GM19463 (cell line): ENCODE measurements at regions not wholly inside any gene's neighbourhood (a gene's known extent, or its start where the extent isn't known, plus 50 kb on each side); places are given as distances from the start of the nearest gene placed in this dataset.
"Not testable (repeated sequence)": the region's sequence is repeated elsewhere in the genome, so short reads cannot be mapped to it uniquely, and the experiment has no call there.

Experiments
- ATAC-seq: cut with Tn5 transposase; IDR thresholded peaks from one replicate; pipeline ENCODE4 v1.9.1; 2021; ENCODE audit warnings: mild to moderate bottlenecking, moderate library complexity; ENCODE audit not compliant: unreplicated experiment

DNA sequence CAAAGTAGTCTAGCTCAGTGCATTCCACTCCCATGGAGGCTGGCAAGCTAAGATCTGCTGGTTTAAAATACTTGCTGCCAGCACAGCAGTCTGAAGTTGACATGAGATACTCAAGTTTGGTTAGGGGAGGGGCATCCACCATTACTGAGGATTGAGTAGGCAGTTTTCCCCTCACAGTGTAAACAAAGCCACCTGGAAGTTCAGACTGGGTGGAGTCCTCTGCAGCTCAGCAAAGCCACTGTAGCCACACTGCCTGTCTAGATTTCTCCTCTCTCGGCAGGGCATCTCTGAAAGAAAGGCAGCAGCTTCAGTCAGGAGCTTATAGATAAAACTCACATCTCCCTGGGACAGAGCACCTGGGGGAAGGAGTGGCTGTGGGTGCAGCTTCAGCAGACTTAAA, 377.4 kb upstream of the PRR20A start:
- ATAC-seq, result not testable (repeated sequence)

DNA sequence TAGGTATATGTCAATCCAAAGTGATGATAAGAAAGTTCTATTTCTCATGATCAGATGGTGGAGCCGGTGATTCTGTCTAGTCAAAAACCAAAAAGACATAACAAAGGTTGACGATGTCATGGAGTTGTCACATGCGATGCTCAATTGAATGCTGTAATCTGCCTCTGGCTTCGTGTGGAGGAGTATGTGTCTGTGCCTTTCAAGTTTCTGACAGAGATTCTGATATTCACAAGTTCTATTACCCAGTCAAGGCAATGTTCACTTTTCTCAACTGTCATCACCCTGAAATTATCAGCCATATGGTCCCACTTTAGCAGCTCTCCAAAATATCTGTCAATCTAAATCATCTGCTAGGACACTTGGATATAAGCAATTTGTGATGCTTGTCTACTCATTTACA, 367.6 kb upstream of the PRR20A start:
- no peak for ATAC-seq

DNA sequence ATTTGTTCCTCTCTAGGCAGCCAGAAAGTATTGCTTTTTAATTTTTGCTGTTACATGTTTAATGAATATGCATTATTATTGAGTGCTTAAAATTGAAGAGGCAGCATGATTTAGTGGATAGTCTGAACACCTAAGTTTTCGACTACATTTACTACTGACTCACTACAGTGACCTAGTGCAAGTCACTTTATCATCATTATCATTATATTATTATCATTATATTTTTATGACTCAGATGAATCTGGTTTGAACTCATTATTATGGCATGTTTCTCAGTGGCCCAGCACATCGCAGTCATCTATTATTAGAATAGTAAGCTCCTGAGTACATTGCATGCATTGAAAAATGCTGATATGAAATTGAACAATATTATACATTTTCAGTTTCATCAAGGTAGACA, 351.2 kb upstream of the PRR20A start:
- ATAC-seq, result no peak

DNA sequence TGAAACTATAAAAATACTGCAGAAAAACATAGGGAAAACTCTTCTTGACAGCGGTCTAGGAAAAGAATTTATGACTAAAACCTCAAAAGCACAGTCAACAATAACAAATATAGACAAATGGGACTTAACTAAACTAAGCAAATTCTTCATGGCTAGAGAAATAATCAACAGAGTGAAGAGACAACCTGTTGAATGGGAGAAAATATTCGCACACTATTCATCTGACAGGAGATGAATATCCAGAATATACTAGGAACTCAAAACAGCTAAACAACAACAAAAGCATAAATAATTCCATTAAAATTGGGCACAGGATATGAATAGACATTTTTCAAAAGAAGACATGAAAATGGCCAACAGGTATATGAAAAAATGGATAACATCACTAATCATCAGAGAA, 303.6 kb upstream of the PRR20A start:
- ATAC-seq, result no peak

DNA sequence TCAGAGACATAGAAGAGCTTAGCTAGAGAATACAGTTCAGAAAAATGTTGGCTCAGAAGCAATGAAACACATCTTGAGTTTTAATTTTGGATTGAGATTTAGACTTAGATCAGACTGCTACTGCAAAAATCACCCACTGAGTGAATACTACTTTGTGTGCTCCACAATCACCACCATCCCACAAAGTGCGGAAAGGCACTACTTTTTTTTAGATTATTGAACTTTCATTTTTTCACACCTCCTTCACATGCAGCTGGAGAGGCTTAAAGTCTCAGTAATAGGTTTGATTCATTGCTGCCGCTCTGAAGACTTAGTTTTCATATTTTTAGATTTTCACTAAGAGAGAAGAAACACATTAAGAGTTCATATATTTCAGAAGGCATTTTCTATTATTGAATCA, 289.9 kb upstream of the PRR20A start:
- no peak for ATAC-seq

GRCh38 chr13:56861476-56861875, 279.2 kb upstream of the PRR20A start:
- no peak for ATAC-seq

DNA sequence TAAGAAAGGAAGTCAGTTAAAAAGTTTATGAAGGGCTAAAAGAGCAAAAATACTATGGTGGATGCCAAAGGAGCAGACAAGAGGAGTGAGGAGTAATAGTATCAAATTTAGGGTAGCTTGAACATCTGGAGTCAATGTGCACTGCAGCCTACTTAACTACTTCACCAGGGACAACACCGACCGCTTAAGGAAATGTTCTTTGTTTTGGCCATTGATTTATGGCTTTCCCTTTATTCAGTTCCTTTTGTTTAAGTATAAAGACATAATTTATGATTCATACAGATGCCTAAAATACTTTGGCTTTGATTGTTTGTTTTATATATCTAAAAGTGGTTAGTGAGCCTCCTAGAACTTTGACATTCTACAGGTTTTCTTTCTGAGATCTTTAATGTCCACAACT, 276.3 kb upstream of the PRR20A start:
- ATAC-seq, result no peak

- ATAC-seq, result no peak
These were observed 275.3 kb upstream of the PRR20A start for GRCh38 chr13:56865416-56865815.

GRCh38 chr13:56869671-56870070, 271.0 kb upstream of the PRR20A start:
- no peak for ATAC-seq

GRCh38 chr13:56886398-56886797, 254.3 kb upstream of the PRR20A start:
- no peak for ATAC-seq

GRCh38 chr13:56888455-56888854, 252.3 kb upstream of the PRR20A start:
- no peak for ATAC-seq

DNA sequence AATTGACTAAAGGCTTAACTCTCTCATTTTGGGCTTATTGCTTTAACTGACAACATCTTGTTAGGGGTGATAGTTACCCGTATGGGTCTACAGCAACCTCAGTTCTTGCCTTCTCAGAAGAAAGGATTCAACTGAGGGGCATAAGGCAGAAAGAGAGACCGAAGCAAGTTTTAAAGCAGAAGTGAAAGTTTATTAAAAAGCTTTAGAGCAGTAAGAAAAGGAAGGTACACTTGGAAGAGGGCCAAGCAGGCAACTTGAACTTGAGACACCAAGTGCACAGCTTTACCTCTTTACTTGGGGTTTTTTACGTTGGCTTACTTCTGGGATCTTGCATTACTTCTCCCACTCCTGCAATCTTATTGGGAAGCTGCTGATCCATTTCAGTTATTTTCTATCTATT, 246.9 kb upstream of the PRR20A start:
- no peak for ATAC-seq

DNA sequence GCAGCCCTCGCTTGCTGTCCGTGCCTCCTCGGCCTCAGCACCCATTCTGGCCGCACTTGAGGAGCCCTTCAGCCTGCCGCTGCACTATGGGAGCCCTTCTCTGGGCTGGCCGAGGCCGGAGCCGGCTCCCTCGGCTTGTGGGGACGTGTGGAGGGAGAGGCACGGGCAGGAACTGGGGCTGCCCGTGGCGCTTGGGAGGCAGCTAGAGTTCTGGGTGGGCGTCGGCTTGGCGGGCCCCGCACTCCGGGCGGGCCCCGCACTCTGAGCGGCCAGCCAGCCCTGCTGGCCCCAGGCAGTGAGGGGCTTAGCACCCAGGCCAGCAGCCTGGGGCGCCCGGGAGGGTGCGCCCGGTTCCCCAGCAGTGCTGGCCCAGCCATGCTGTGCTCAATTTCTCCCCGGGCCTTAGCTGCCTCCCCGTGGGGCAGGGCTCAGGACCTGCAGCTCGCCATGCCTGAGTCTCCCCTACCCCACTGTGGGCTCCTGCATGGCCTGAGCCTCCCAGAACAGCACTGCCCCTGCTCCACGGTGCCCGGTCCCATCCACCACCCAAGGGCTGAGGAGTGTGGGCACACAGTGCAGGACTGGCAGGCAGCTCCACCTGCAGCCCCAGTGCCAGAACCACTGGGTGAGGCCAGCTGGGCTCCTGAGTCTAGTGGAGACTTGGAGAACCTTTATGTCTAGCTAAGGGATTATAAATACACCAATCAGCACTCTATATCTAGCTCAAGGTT, 240.0 kb upstream of the PRR20A start:
- ATAC-seq, result no peak

DNA sequence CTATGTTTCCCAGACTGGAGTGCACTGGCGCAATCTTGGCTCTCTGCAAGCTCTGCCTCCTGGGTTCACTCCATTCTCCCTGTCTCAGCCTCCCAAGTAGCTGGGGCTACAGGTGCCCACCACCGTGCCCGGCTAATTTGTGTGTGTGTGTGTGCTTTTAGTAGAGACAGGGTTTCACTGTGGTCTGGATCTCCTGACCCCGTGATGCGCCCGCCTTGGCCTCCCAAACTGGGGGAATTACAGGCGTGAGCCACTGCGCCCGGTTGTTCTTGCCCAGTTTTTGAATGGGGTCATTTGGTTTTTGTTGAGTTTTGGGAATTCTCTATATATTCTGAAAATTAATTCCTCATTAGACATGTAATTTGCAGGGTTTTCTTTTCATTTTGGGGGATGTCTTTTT, 238.4 kb upstream of the PRR20A start:
- no peak for ATAC-seq

DNA sequence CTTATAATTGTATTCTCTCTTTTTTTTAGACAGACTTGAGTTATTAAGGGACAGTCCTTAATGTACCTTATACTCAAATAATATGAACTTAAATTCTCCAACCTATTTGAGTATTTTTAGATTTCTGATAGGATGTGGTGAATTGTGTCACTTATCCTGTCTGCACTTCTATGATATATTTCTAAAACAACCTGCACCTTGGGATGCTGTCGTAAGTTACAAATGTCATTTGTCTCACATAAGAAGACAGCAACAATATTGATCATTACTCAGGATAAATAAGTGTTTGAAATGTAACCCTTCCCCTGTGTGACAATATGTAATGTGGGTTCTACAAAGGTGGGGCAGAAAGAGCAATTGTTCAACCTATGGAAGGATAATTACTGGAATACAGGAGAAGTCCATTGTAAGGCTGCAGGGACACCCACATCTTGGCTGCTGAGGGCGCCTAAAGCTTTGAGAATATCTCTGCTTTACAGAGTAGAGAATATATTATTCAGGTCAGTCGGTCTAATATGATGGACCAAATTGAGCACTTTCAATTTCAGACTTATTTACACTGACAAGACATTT, 236.9 kb upstream of the PRR20A start:
- no peak for ATAC-seq

DNA sequence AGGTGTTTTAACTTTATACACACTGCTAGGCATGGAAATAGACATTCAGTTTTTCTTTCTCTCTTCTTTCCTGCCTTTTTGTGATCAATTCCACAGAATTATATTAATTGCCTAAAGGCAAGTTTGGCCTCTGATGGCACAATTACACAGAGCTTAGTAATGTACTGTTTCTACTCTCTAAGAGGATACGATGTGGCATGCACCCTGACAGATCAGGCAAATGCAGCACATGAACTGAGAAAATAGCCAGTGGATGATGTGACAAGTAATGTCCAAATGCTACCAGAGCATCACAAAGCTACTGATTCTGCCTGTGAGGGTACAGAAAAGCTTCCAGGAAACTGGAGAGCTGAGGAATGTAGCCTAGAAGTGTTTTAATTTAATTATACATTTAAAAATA, 233.8 kb upstream of the PRR20A start:
- no peak for ATAC-seq

GRCh38 chr13:56907766-56908165, 233.0 kb upstream of the PRR20A start:
- ATAC-seq, result no peak

- ATAC-seq, result no peak
These were observed 230.7 kb upstream of the PRR20A start for GRCh38 chr13:56909896-56910600.

DNA sequence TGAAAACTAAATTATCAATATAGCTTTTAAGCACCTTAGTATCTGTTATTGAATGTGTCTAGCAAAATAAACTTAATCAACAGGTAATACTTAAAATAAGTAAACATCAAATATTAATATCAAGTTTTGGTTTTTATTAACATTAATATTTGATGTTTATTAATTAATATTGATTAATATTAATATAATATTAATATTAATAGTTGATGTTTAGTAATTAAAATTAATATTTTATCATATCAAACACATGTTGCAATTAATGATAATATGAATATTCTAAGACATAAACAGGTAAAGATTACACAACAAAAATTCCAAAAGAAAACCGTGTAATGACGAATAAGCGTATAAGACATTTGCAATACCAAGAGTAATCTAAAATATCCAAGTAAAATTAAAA, 222.8 kb upstream of the PRR20A start:
- no peak for ATAC-seq

GRCh38 chr13:56923626-56924140, 217.0 kb upstream of the PRR20A start:
- ATAC-seq, result no peak

GRCh38 chr13:56924401-56924800, 216.3 kb upstream of the PRR20A start:
- no peak for ATAC-seq

DNA sequence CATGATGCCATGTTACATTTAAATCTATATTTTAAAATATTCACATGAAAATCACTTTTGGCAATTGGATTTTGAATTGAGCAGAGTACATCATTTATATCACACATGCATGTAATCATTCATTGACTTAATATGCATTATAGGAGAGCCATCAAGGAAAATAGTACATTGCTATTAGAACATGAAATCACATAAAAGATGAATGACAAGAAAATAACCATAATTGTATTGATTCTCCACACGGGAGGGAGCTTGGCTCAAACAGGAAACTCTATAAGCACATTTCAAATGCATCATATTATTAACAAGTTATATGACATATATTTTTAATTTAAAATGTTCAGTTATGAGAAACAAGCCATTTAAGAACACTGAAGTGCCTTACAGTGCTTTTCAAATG, 208.6 kb upstream of the PRR20A start:
- no peak for ATAC-seq
